Trophoblast cell (in vitro differentiated cells and primary cell): ENCODE measurements at regions not wholly inside any gene's neighbourhood (a gene's known extent, or its start where the extent isn't known, plus 50 kb on each side); places are given as distances from the start of the nearest gene placed in this dataset.
"Not testable (repeated sequence)": the region's sequence is repeated elsewhere in the genome, so short reads cannot be mapped to it uniquely, and the experiment has no call there.

ENCODE experiments used
- DNase-seq, 2 donors: peaks; one replicate each; pipeline ENCODE4 v3.0.0-alpha.2; 2016
- H2AFZ ChIP-seq: 2 replicates; pipeline ENCODE4 v1.6.1; 2013; ENCODE audit warnings: low read length, moderate library complexity, mild to moderate bottlenecking; ENCODE audit not compliant: insufficient read depth, poor library complexity
- H2AK5ac ChIP-seq: 2 replicates; pipeline ENCODE4 v1.6.1; 2013; ENCODE audit warnings: mild to moderate bottlenecking, low read length
- H2BK120ac ChIP-seq: 2 replicates; pipeline ENCODE4 v1.6.1; 2013; ENCODE audit warnings: low read length, mild to moderate bottlenecking, moderate library complexity; ENCODE audit not compliant: insufficient read depth, poor library complexity
- H2BK12ac ChIP-seq: 2 replicates; pipeline ENCODE4 v1.6.1; 2013; ENCODE audit warnings: mild to moderate bottlenecking, low read length, moderate library complexity
- H2BK5ac ChIP-seq: 2 replicates; pipeline ENCODE4 v1.6.1; 2013; ENCODE audit warnings: low read length, low read depth, moderate library complexity, mild to moderate bottlenecking; ENCODE audit not compliant: poor library complexity
- H3K14ac ChIP-seq: 2 replicates; pipeline ENCODE4 v1.6.1; 2013; ENCODE audit warnings: mild to moderate bottlenecking, low read length
- H3K18ac ChIP-seq: 2 replicates; pipeline ENCODE4 v1.6.1; 2013; ENCODE audit warnings: mild to moderate bottlenecking, low read length
- H3K23ac ChIP-seq: 2 replicates; pipeline ENCODE4 v1.6.1; 2013; ENCODE audit warnings: low read length
- H3K27ac ChIP-seq: 2 replicates; pipeline ENCODE4 v1.5.1; 2013; ENCODE audit warnings: low read depth, mild to moderate bottlenecking, inconsistent platforms, low read length, moderate library complexity
- H3K27me3 ChIP-seq: 2 replicates; pipeline ENCODE4 v1.6.1; 2013; ENCODE audit warnings: inconsistent platforms, mild to moderate bottlenecking, low read length, moderate library complexity; ENCODE audit not compliant: insufficient read depth
- H3K36me3 ChIP-seq, 2 experiments: 1 replicate in 1 of 2; 2 replicates in 1 of 2; pipeline ENCODE4 v1.6.1; 2013; ENCODE audit warnings: low read length in 2 of 2, mild to moderate bottlenecking in 2 of 2, moderate library complexity in 1 of 2; ENCODE audit not compliant: insufficient read depth in 2 of 2, control insufficient read depth in 1 of 2
- H3K4ac ChIP-seq: 2 replicates; pipeline ENCODE4 v1.6.1; 2013; ENCODE audit warnings: low read depth, mild to moderate bottlenecking, low read length, moderate library complexity
- H3K4me1 ChIP-seq, 2 experiments: 1 replicate in 1 of 2; 2 replicates in 1 of 2; pipeline ENCODE4 v1.6.1; 2013; ENCODE audit warnings: low read length in 2 of 2, mild to moderate bottlenecking in 2 of 2, moderate library complexity in 1 of 2; ENCODE audit not compliant: insufficient read depth in 2 of 2, control insufficient read depth in 1 of 2
- H3K4me2 ChIP-seq: 2 replicates; pipeline ENCODE4 v1.6.1; 2013; ENCODE audit warnings: inconsistent platforms, mild to moderate bottlenecking, low read length, moderate library complexity
- H3K4me3 ChIP-seq: 2 replicates; pipeline ENCODE4 v1.5.1; 2013; ENCODE audit warnings: mild to moderate bottlenecking, low read depth, low read length, inconsistent platforms
- H3K79me1 ChIP-seq: one replicate; pipeline ENCODE4 v1.6.1; 2013; ENCODE audit warnings: low read length
- H3K79me2 ChIP-seq: 2 replicates; pipeline ENCODE4 v1.6.1; 2013; ENCODE audit warnings: low read length, mild to moderate bottlenecking; ENCODE audit not compliant: control insufficient read depth, insufficient read depth, poor library complexity
- H3K9ac ChIP-seq: 2 replicates; pipeline ENCODE4 v1.6.1; 2013; ENCODE audit warnings: mild to moderate bottlenecking, low read length
- H3K9me3 ChIP-seq: 2 replicates; pipeline ENCODE4 v1.6.1; 2013; ENCODE audit warnings: low read depth, mild to moderate bottlenecking, control low read depth, inconsistent platforms, low read length; ENCODE audit not compliant: insufficient read depth
- H4K12ac ChIP-seq: 2 replicates; pipeline ENCODE4 v1.6.1; 2013; ENCODE audit warnings: low read depth, mild to moderate bottlenecking, low read length, moderate library complexity
- H4K8ac ChIP-seq: 2 replicates; pipeline ENCODE4 v1.6.1; 2013; ENCODE audit warnings: low read depth, mild to moderate bottlenecking, low read length, moderate library complexity
- H4K91ac ChIP-seq: one replicate; pipeline ENCODE4 v1.6.1; 2013; ENCODE audit warnings: low read depth, mild to moderate bottlenecking, low read length, moderate library complexity
- WGBS: extraction: QIAGEN DNeasy Blood & Tissue Kit; methylation state at CpG from one replicate; pipeline ENCODE4 v1.1.7; 2013; ENCODE audit warnings: missing lambda C conversion rate; ENCODE audit not compliant: insufficient read length, insufficient coverage; ENCODE audit errors: extremely low coverage; 5-methylcytosine and 5-hydroxymethylcytosine counted together

- H3K4me2 ChIP-seq = no peak overlapping the region
- H3K4me3 ChIP-seq = no peak overlapping the region
- no peaks in the 10 kb centered on the region for H3K36me3 ChIP-seq
- H3K14ac ChIP-seq = no peak overlapping the region
- no peak overlapping the region for H3K18ac ChIP-seq
- H3K27ac ChIP-seq = no peak overlapping the region
- H3K4me1 ChIP-seq = no peaks in the 10 kb centered on the region
- H4K8ac ChIP-seq = no peak overlapping the region
- H3K9ac ChIP-seq = no peak overlapping the region
- no peak overlapping the region for H3K23ac ChIP-seq
- H3K4ac ChIP-seq = no peak overlapping the region
- no peak overlapping the region for H2BK120ac ChIP-seq
- no peak overlapping the region for H4K12ac ChIP-seq
- no peaks in the 10 kb centered on the region for H3K79me1 ChIP-seq
- H3K79me2 ChIP-seq = no peaks in the 10 kb centered on the region
- no CpG with 5 or more reads among the region's 25 CpGs for WGBS
- H3K9me3 ChIP-seq = peaks cover 2% of the 10 kb centered on the region
- H4K91ac ChIP-seq = no peak overlapping the region
- H2BK12ac ChIP-seq = no peak overlapping the region
- H2AK5ac ChIP-seq = no peak overlapping the region
- no peaks in the 10 kb centered on the region for H3K27me3 ChIP-seq
- H2BK5ac ChIP-seq = no peak overlapping the region
- H2AFZ ChIP-seq = no peak overlapping the region
- DNase-seq = peak; percentile 78 to 86
These were observed 222.4 kb downstream of the CRLF2 start for GRCh38 chrX:989959-990510.

- not testable (repeated sequence) for H3K9ac ChIP-seq, H3K9me3 ChIP-seq, DNase-seq, H4K8ac ChIP-seq, H2BK120ac ChIP-seq, H3K27ac ChIP-seq, H3K79me2 ChIP-seq, H2AK5ac ChIP-seq, H3K27me3 ChIP-seq, H3K18ac ChIP-seq, H2BK12ac ChIP-seq, H3K79me1 ChIP-seq, H2BK5ac ChIP-seq, H2AFZ ChIP-seq, H4K91ac ChIP-seq, H3K4me3 ChIP-seq, H3K23ac ChIP-seq, H4K12ac ChIP-seq, H3K36me3 ChIP-seq, H3K4me2 ChIP-seq, H3K14ac ChIP-seq, H3K4ac ChIP-seq, H3K4me1 ChIP-seq
- WGBS = no CpG with 5 or more reads among the region's 6 CpGs
These were observed 223.9 kb downstream of the CRLF2 start for GRCh38 chrX:988530-988929.

- Histone ChIP-seq H3K36me3 (no peaks in the 10 kb centered on the region), H3K9ac (no peak overlapping the region), H3K27ac (peak overlapping the region; percentile 48), H4K8ac (peak overlapping the region; percentile 46), H2BK12ac (no peak overlapping the region), H4K12ac (no peak overlapping the region), H3K79me2 (peaks cover 2% of the 10 kb centered on the region), H3K23ac (no peak overlapping the region), H3K79me1 (peaks cover 7% of the 10 kb centered on the region), H3K4me1 (peaks cover 15 to 19% of the 10 kb centered on the region in 2 experiments), H2BK120ac (peak overlapping the region; percentile 74), H3K14ac (no peak overlapping the region), H2AK5ac (peak overlapping the region; percentile 26), H3K4ac (peak overlapping the region; percentile 27), H2BK5ac (peak overlapping the region; percentile 42), H2AFZ (no peak overlapping the region), H3K27me3 (no peaks in the 10 kb centered on the region), H3K4me2 (peak overlapping the region; percentile 37), H3K4me3 (no peak overlapping the region), H4K91ac (peak overlapping the region; percentile 63), H3K18ac (peak overlapping the region; percentile 57), H3K9me3 (peaks cover 6% of the 10 kb centered on the region)
- peak; percentile 68 to 74 for DNase-seq
- whole genome bisulfite sequencing = no CpG with 5 or more reads among the region's 20 CpGs
These were observed 230.4 kb downstream of the CRLF2 start for GRCh38 chrX:981791-982626.

DNA sequence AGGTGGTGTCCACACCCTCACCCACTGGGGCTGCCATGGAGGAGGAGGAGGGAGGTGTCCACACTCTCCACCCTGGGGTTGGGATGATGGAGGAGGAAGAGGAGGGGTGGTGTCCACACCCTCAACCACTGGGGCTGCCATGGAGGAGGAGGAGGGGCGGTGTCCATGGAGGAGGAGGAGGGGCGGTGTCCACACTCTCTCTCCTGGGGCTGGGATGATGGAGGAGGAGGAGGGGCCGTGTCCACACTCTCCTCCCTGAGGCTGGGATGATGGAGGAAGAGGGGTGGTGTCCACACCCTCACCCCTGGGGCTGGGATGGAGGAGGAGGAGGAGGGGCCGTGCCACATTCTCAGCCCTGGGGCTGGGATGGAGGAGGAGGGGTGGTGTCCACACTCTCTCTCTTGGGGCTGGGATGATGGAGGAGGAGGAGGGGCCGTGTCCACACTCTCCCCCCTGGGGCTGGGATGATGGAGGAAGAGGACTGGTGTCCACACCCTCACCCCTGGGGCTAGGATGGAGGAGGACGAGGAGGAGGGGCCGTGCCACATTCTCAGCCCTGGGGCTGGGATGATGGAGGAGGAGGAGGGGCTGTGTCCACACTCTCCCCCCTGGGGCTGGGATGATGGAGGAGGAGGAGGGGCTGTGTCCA lies 231.7 kb downstream of the CRLF2 start:
- Histone ChIP-seq H4K8ac (no peak overlapping the region), H3K9me3 (peaks cover 6% of the 10 kb centered on the region), H3K14ac (peak overlapping the region; percentile 52), H2BK12ac (peak overlapping the region; percentile 39), H3K4ac (no peak overlapping the region), H3K4me1 (peaks cover 15 to 19% of the 10 kb centered on the region in 2 experiments), H2BK5ac (no peak overlapping the region), H3K4me3 (no peak overlapping the region), H3K79me1 (peaks cover 7% of the 10 kb centered on the region), H2AK5ac (peak overlapping the region; percentile 88), H3K79me2 (peaks cover 2% of the 10 kb centered on the region), H4K12ac (no peak overlapping the region), H2AFZ (no peak overlapping the region), H3K9ac (no peak overlapping the region), H3K18ac (peak overlapping the region; percentile 10), H4K91ac (peak overlapping the region; percentile 65), H3K27ac (no peak overlapping the region), H3K23ac (no peak overlapping the region), H3K36me3 (no peaks in the 10 kb centered on the region), H2BK120ac (peak overlapping the region; percentile 15), H3K27me3 (no peaks in the 10 kb centered on the region), H3K4me2 (no peak overlapping the region)
- WGBS = no CpG with 5 or more reads among the region's 7 CpGs
- DNase-seq = no peak
